Liver (tissue), 8 donors: ENCODE measurements at regions not wholly inside any gene's neighbourhood (a gene's known extent, or its start where the extent isn't known, plus 50 kb on each side); places are given as distances from the start of the nearest gene placed in this dataset.

Source experiments
- DNase-seq: peaks from one replicate; pipeline ENCODE4 v3.0.0-alpha.2; 2017; ENCODE audit warnings: low spot score
- H3K27ac ChIP-seq, 2 donors: one replicate each; pipeline ENCODE4 v1.7.0; 2013; ENCODE audit warnings: inconsistent platforms in 2 of 2, low read length in 2 of 2, control low read depth in 1 of 2, low read depth in 1 of 2, mild to moderate bottlenecking in 1 of 2
- H3K27me3 ChIP-seq, 4 donors: one replicate each; pipeline versions ENCODE4 v1.6.1 to v1.7.0; 2013; ENCODE audit warnings: low read length in 3 of 4, inconsistent platforms in 1 of 4, mild to moderate bottlenecking in 1 of 4, moderate library complexity in 1 of 4; ENCODE audit not compliant: control insufficient read depth in 4 of 4, insufficient read depth in 4 of 4
- H3K36me3 ChIP-seq, 4 donors: one replicate each; pipeline versions ENCODE4 v1.6.1 to v1.7.0; 2013; ENCODE audit warnings: low read length in 3 of 4, mild to moderate bottlenecking in 3 of 4, low read depth in 1 of 4, moderate library complexity in 1 of 4; ENCODE audit not compliant: control insufficient read depth in 4 of 4, insufficient read depth in 3 of 4
- H3K4me1 ChIP-seq, 4 donors: one replicate each; pipeline versions ENCODE4 v1.6.1 to v1.7.0; 2013; ENCODE audit warnings: low read length in 3 of 4, mild to moderate bottlenecking in 3 of 4, moderate library complexity in 1 of 4; ENCODE audit not compliant: control insufficient read depth in 4 of 4, insufficient read depth in 4 of 4
- H3K4me3 ChIP-seq, 3 donors: one replicate each; pipeline versions ENCODE4 v1.6.1 to v1.7.0; 2013; ENCODE audit warnings: low read length in 3 of 3, control low read depth in 1 of 3, low read depth in 1 of 3, mild to moderate bottlenecking in 1 of 3
- H3K9ac ChIP-seq, 2 donors: one replicate each; pipeline ENCODE4 v1.7.0; 2013; ENCODE audit warnings: low read length in 2 of 2, mild to moderate bottlenecking in 2 of 2, moderate library complexity in 2 of 2, control low read depth in 1 of 2, low read depth in 1 of 2
- H3K9me3 ChIP-seq, 4 donors: one replicate each; pipeline versions ENCODE4 v1.6.1 to v1.7.0; 2013; ENCODE audit warnings: low read length in 3 of 4; ENCODE audit not compliant: control insufficient read depth in 4 of 4
- EGR1 ChIP-seq, 2 donors: IDR thresholded peaks; 2 replicates each; pipeline ENCODE4 v1.6.1; 2016 to 2018; ENCODE audit warnings: antibody characterized with exemption in 2 of 2, low read depth in 2 of 2
- FOXA1 ChIP-seq: IDR thresholded peaks from 2 replicates; pipeline ENCODE4 v1.6.1; 2016; ENCODE audit warnings: antibody characterized with exemption
- FOXA2 ChIP-seq: IDR thresholded peaks from 2 replicates; pipeline ENCODE4 v1.6.1; 2016; ENCODE audit warnings: antibody characterized with exemption
- GABPA ChIP-seq, 2 donors: IDR thresholded peaks in 1 of 2; conservative IDR thresholded peaks in 1 of 2; 2 replicates each; pipeline ENCODE4 v1.6.1; 2016; ENCODE audit warnings: antibody characterized with exemption in 2 of 2, mild to moderate bottlenecking in 1 of 2, moderate library complexity in 1 of 2
- HNF4A ChIP-seq, 2 donors: conservative IDR thresholded peaks; 2 replicates each; pipeline ENCODE4 v1.6.1; 2016; ENCODE audit warnings: antibody characterized with exemption in 2 of 2, mild to moderate bottlenecking in 2 of 2
- HNF4G ChIP-seq: IDR thresholded peaks from 2 replicates; pipeline ENCODE4 v1.6.1; 2016; ENCODE audit warnings: antibody characterized with exemption
- NR2F2 ChIP-seq: IDR thresholded peaks from 2 replicates; pipeline ENCODE4 v1.6.1; 2016; ENCODE audit warnings: antibody characterized with exemption
- RAD21 ChIP-seq, 2 donors: IDR thresholded peaks; 2 replicates each; pipeline ENCODE4 v1.6.1; 2016; ENCODE audit warnings: antibody characterized with exemption in 2 of 2, mild to moderate bottlenecking in 2 of 2
- REST ChIP-seq: IDR thresholded peaks from 2 replicates; pipeline ENCODE4 v1.6.1; 2016; ENCODE audit warnings: antibody characterized with exemption, mild to moderate bottlenecking
- SP1 ChIP-seq: IDR thresholded peaks from 2 replicates; pipeline ENCODE4 v1.6.1; 2018; ENCODE audit warnings: antibody characterized with exemption, mild to moderate bottlenecking
- TAF1 ChIP-seq: conservative IDR thresholded peaks from 2 replicates; pipeline ENCODE4 v1.6.1; 2016; ENCODE audit warnings: antibody characterized with exemption, mild to moderate bottlenecking
- YY1 ChIP-seq: IDR thresholded peaks from 2 replicates; pipeline ENCODE4 v1.6.1; 2016; ENCODE audit warnings: antibody characterized with exemption, mild to moderate bottlenecking
- ZBTB33 ChIP-seq: IDR thresholded peaks from 2 replicates; pipeline ENCODE4 v1.6.1; 2016; ENCODE audit warnings: antibody characterized with exemption
- WGBS: extraction: QIAGEN DNeasy Blood & Tissue Kit; methylation state at CpG from one replicate; pipeline ENCODE4 v1.1.7; 2013; 5-methylcytosine and 5-hydroxymethylcytosine counted together
- TF ChIP-seq, protein P1 (sequence below): fragments of 150-350 bp; IDR thresholded peaks from 2 replicates; pipeline ENCODE4 v1.5.1; 2017; ENCODE audit warnings: improper control_type of control experiment, low read depth, low read length; ENCODE audit not compliant: missing input control
- TF ChIP-seq, protein P2 (sequence below): IDR thresholded peaks from 2 replicates; pipeline ENCODE4 v1.6.1; 2016; ENCODE audit warnings: antibody characterized with exemption
- TF ChIP-seq, protein P3 (sequence below): IDR thresholded peaks from 2 replicates; pipeline ENCODE4 v1.6.1; 2016; ENCODE audit warnings: antibody characterized with exemption
- donor health status: healthy.
- donor health status: healthy.
- donor health status: healthy.
- donor health status: healthy.
- donor health status: healthy.

DNA sequence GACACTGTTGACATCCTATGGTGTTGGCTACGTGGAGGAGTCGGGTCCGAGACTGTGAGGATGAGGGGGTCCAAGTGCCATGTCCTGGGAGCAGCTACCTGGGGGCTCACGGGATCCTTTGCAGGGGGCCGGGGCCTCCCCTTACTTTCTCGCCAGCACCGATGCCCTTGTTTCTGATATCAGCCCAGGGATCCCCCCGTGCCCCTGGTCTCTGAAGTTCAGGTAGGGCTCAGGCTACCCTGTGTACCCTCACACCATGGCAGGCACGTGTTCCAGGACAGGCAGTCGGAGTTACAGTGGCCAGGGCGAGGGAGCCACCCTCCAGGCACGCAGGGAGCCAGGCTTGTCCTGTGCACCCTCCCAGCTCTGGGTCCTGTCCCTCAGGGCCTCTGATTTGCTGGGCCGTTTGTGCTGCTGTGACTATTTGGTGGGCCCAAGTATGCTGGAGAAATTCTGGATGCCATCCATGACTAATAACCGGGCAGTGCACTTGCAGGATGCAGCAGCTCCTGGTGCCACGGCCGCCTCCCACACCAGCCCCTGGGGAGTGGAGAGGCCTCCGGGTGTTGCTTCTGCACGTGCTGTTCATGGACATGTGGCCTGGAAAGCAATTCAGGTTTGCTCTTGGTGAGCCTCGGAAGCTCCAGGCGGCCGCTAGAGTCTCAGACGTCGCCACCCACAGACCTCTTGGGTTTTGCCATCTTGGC lies 93.1 kb upstream of the SFSWAP start (continued):
- TF ChIP-seq, protein P1, sequence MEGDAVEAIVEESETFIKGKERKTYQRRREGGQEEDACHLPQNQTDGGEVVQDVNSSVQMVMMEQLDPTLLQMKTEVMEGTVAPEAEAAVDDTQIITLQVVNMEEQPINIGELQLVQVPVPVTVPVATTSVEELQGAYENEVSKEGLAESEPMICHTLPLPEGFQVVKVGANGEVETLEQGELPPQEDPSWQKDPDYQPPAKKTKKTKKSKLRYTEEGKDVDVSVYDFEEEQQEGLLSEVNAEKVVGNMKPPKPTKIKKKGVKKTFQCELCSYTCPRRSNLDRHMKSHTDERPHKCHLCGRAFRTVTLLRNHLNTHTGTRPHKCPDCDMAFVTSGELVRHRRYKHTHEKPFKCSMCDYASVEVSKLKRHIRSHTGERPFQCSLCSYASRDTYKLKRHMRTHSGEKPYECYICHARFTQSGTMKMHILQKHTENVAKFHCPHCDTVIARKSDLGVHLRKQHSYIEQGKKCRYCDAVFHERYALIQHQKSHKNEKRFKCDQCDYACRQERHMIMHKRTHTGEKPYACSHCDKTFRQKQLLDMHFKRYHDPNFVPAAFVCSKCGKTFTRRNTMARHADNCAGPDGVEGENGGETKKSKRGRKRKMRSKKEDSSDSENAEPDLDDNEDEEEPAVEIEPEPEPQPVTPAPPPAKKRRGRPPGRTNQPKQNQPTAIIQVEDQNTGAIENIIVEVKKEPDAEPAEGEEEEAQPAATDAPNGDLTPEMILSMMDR, result no peak
- no peak for TF ChIP-seq RAD21 (IDR thresholded peaks at IDR 0.05)
- TF ChIP-seq NR2F2, result no peak
- TF ChIP-seq TAF1, result no peak
- TF ChIP-seq HNF4A (conservative IDR thresholded peaks at IDR 0.05), result no peak
- TF ChIP-seq FOXA1, result no peak
- TF ChIP-seq GABPA (IDR thresholded peaks at IDR 0.05 in 1 of 2, conservative IDR thresholded peaks at IDR 0.05 in 1 of 2), result no peak

- 27% methylated on average over 14 of the region's 14 CpGs for WGBS
- TF ChIP-seq, protein P2, sequence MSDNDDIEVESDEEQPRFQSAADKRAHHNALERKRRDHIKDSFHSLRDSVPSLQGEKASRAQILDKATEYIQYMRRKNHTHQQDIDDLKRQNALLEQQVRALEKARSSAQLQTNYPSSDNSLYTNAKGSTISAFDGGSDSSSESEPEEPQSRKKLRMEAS, result no peak
- TF ChIP-seq GABPA (IDR thresholded peaks at IDR 0.05 in 1 of 2, conservative IDR thresholded peaks at IDR 0.05 in 1 of 2) (no peak), RAD21 (IDR thresholded peaks at IDR 0.05) (no peak), SP1 (no peak), HNF4G (no peak), EGR1 (IDR thresholded peaks at IDR 0.05; ENCODE audit: low read depth in 2 of 2) (no peak), FOXA2 (no peak), YY1 (no peak), REST (no peak), HNF4A (conservative IDR thresholded peaks at IDR 0.05) (no peak), ZBTB33 (no peak)
- TF ChIP-seq, protein P3, sequence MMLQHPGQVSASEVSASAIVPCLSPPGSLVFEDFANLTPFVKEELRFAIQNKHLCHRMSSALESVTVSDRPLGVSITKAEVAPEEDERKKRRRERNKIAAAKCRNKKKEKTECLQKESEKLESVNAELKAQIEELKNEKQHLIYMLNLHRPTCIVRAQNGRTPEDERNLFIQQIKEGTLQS, result no peak
- Histone ChIP-seq H3K36me3 (no peaks in the 10 kb centered on the region), H3K9ac (no peak overlapping the region), H3K27ac (no peak overlapping the region), H3K4me1 (no peaks in the 10 kb centered on the region), H3K9me3 (no peaks in the 10 kb centered on the region), H3K4me3 (no peak overlapping the region), H3K27me3 (peaks cover 0 to 2% (median 0%) of the 10 kb centered on the region in 4 donors)
- no peak for DNase-seq
Measured at GRCh38 chr12:131618303-131618658, 92.6 kb upstream of the SFSWAP start.
